Right lobe of liver (tissue), 6 donors: ENCODE measurements at regions not wholly inside any gene's neighbourhood (a gene's known extent, or its start where the extent isn't known, plus 50 kb on each side); places are given as distances from the start of the nearest gene placed in this dataset.

Experiments used
- ATAC-seq, 4 donors: fragments of 200-7000 bp; cut with Tn5 transposase; one replicate each; pipeline ENCODE4 v1.9.1; 2020; ENCODE audit warnings: mild to moderate bottlenecking in 4 of 4, moderate library complexity in 4 of 4
- DNase-seq, 3 donors: peaks; one replicate each; pipeline ENCODE4 v3.0.0-alpha.2; 2020
- H3K27ac ChIP-seq, 3 donors: fragments of 200-600 bp; one replicate each; pipeline ENCODE4 v1.8.0; 2022
- H3K27me3 ChIP-seq, 2 donors: fragments of 200-600 bp; one replicate each; pipeline ENCODE4 v1.8.0; 2022
- H3K36me3 ChIP-seq, 4 donors: fragments of 200-600 bp; sonication (generic) in 1 of 4; one replicate each; pipeline versions ENCODE4 v1.5.1 to v1.8.0; 2017 to 2022; ENCODE audit warnings: control low read depth in 1 of 4
- H3K4me1 ChIP-seq, 4 donors: fragments of 200-600 bp; sonication (generic) in 1 of 4; one replicate each; pipeline versions ENCODE4 v1.5.1 to v1.8.0; 2017 to 2022; ENCODE audit warnings: control low read depth in 1 of 4
- H3K4me3 ChIP-seq, 3 donors: fragments of 200-600 bp; one replicate each; pipeline ENCODE4 v1.8.0; 2022
- H3K9me3 ChIP-seq, 4 donors: fragments of 200-600 bp; sonication (generic) in 1 of 4; one replicate each; pipeline versions ENCODE4 v1.5.1 to v1.8.0; 2017 to 2022; ENCODE audit warnings: control low read depth in 1 of 4
- POLR2A ChIP-seq: fragments of 450-650 bp; IDR thresholded peaks from one replicate; pipeline ENCODE4 v1.6.1; 2017; ENCODE audit warnings: antibody characterized with exemption, mild to moderate bottlenecking
- WGBS: methylation state at CpG from one replicate; pipeline ENCODE4 v1.1.6; 2018; ENCODE audit warnings: low coverage, low lambda C conversion rate; ENCODE audit not compliant: insufficient coverage; ENCODE audit errors: missing lambda C conversion rate; 5-methylcytosine and 5-hydroxymethylcytosine counted together
- intact Hi-C, 2 donors: fragments of 100-400 bp; cut with DNase I; formaldehyde crosslinking; loops; one replicate each; pipeline versions ENCODE4 v1.11.2 to v1.14.1; 2022
- TF ChIP-seq, protein P1 (sequence below), 4 donors: fragments of 200-600 bp in 3 of 4; fragments of 450-650 bp in 1 of 4; IDR thresholded peaks; one replicate each; pipeline versions ENCODE4 v1.5.1 to v1.8.0; 2016 to 2022; ENCODE audit warnings: antibody characterized with exemption in 4 of 4, mild to moderate bottlenecking in 2 of 4
- donor health status: DM: no; HTN: yes; CAD: no.
- donor health status: DM: no; HTN: no; CAD: no.
- donor health status: DM: no; HTN: no; CAD: no.
- donor health status: DM: no; HTN: yes; CAD: no.
- donor health status: DM: no; HTN: yes; CAD: no.

DNA sequence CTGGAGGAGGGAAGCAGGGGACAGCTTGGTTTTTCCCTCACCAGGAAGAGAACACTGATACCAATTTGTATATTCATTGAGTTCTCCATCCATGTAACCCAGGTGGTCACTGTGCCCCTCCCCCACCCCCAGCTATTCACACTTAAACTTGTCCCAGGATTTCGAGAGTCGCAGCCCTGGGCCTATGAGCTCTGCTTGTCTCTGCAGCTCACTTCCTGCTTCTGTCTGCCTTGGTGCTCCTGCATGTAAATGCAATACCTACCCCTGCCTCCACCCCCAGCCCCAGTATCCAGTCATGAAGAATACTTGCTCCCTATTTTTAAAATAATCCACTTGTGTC is 452.2 kb downstream of the BCL11B start:
- intact Hi-C loops = no loop called here
- Histone ChIP-seq H3K27me3 (no peaks in the 10 kb centered on the region), H3K36me3 (no peaks in the 10 kb centered on the region), H3K27ac (no peak overlapping the region), H3K9me3 (no peaks in the 10 kb centered on the region), H3K4me3 (no peak overlapping the region), H3K4me1 (no peaks in the 10 kb centered on the region)
- WGBS = no CpG with 5 or more reads among the region's 2 CpGs
- DNase-seq (no peak), ATAC-seq (no peak)
- TF ChIP-seq, protein P1, sequence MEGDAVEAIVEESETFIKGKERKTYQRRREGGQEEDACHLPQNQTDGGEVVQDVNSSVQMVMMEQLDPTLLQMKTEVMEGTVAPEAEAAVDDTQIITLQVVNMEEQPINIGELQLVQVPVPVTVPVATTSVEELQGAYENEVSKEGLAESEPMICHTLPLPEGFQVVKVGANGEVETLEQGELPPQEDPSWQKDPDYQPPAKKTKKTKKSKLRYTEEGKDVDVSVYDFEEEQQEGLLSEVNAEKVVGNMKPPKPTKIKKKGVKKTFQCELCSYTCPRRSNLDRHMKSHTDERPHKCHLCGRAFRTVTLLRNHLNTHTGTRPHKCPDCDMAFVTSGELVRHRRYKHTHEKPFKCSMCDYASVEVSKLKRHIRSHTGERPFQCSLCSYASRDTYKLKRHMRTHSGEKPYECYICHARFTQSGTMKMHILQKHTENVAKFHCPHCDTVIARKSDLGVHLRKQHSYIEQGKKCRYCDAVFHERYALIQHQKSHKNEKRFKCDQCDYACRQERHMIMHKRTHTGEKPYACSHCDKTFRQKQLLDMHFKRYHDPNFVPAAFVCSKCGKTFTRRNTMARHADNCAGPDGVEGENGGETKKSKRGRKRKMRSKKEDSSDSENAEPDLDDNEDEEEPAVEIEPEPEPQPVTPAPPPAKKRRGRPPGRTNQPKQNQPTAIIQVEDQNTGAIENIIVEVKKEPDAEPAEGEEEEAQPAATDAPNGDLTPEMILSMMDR (IDR thresholded peaks at IDR 0.05) = no peak

DNA sequence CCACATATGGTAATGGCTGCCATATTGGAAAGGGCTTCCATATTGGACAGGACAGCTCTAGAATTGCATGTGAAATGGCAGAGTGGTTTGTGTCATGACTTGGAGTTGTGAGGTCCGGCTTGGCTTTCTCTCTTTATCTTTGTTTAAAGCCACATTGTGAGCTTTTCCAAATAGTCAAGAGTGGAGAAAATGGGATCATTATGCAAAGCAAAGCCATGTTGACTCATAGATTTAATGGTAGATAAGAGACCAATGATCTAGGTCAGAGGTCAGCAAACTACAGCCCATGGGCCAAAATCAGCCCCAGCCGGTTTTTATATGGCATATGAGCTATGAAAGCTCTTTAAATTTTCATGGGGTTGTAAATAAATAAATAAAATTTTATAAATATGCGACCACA is 449.1 kb downstream of the BCL11B start:
- H3K9me3 ChIP-seq = no peaks in the 10 kb centered on the region
- no peak overlapping the region for H3K27ac ChIP-seq
- no peak for TF ChIP-seq POLR2A
- TF ChIP-seq, protein P1 (IDR thresholded peaks at IDR 0.05) = no peak
- no peaks in the 10 kb centered on the region for H3K4me1 ChIP-seq
- ATAC-seq (peak in 3 of 4 donors; percentile 18 to 60 (median 50)), DNase-seq (no peak)
- no peaks in the 10 kb centered on the region for H3K27me3 ChIP-seq
- no peak overlapping the region for H3K4me3 ChIP-seq
- intact Hi-C loops = no loop called here
- WGBS = 50% methylated on average over 3 of the region's 3 CpGs
- H3K36me3 ChIP-seq = no peaks in the 10 kb centered on the region

DNA sequence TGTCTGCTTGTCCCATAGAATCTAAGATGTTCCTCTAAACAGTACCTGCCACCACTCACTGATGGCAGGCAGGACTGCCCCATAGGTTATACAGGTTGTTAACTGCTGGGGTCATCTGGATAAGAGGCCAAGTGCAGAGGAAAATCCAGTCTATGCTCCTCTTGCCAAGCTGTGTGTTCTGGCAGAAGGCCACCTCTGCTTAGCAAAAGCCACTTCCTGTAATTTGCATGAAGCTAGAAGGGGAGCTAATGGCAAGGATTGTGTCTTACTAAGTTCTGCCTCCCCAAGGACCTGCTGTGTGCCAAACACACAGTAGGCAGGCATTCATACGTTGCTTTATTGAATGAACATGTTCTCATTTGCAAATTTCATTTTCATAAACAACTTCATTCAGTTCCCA is 445.4 kb downstream of the BCL11B start:
- Histone ChIP-seq H3K4me1 (no peaks in the 10 kb centered on the region), H3K27me3 (no peaks in the 10 kb centered on the region), H3K9me3 (no peaks in the 10 kb centered on the region), H3K4me3 (no peak overlapping the region), H3K27ac (no peak overlapping the region), H3K36me3 (no peaks in the 10 kb centered on the region)
- intact Hi-C loops = no loop called here
- TF ChIP-seq POLR2A = no peak
- TF ChIP-seq, protein P1 (IDR thresholded peaks at IDR 0.05) = no peak
- no peak for DNase-seq
- ATAC-seq = no peak
- WGBS = 27% methylated on average over 1 of the region's 1 CpG

DNA sequence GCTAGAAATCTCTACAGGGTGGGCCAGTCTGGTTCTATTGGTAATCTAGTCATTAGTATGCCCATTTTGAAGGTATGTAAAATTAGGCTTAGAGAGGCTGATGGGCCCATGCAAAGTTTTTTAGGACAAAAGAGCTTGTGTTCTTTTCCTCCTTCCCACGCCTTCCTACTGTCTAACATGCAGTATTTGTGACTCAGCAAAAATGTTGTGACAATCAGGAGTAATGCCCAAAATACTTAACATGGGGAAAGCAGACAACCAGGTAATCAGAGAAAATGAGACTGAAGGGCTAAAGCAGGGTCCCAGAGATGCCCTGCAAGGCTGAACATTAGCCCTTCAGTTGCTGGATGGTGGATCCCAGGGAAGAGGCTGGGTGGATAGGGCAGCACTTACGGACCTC is 437.9 kb downstream of the BCL11B start:
- Histone ChIP-seq H3K4me1 (no peaks in the 10 kb centered on the region), H3K9me3 (no peaks in the 10 kb centered on the region), H3K36me3 (no peaks in the 10 kb centered on the region), H3K27me3 (no peaks in the 10 kb centered on the region), H3K4me3 (no peak overlapping the region), H3K27ac (no peak overlapping the region)
- TF ChIP-seq, protein P1 (IDR thresholded peaks at IDR 0.05) = no peak
- TF ChIP-seq POLR2A = no peak
- DNase-seq (no peak), ATAC-seq (no peak)
- WGBS = 68% methylated on average over 2 of the region's 2 CpGs
- intact Hi-C loops = no loop called here

DNA sequence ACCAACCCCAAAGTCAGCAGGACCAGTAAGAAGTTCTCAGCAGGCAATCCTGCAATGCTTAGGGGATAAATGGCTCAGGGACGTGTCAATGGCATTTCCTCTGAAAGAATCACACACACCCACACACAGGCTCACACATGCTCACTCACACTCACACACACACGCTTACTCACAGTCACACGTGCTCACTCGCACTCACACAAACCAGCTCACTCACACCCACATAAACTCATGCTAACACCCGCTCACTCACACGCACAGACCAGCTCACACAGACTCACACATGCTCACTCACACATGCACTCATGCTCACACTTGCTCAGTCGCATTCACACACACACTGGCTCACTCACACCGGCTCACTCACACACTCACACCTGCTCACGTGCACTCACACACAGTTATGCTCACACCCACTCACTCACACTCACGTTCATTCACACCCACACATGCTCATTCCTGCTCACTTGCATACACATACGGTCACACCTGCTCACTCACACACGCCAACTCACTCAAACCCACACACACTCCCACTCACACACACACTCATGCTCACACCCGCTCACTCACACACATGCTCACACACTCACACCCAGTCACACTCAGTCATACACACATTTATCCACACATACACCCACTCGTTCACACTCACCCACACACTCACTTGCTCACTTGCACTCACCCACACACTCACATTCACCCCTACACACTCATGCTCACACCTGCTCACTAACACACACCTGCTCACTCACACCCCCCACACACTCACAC is 436.8 kb downstream of the BCL11B start:
- Histone ChIP-seq H3K4me3 (no peak overlapping the region), H3K4me1 (no peaks in the 10 kb centered on the region), H3K27ac (no peak overlapping the region), H3K27me3 (no peaks in the 10 kb centered on the region), H3K36me3 (no peaks in the 10 kb centered on the region), H3K9me3 (no peaks in the 10 kb centered on the region)
- intact Hi-C loops = no loop called here
- DNase-seq (no peak), ATAC-seq (no peak)
- WGBS = 75% methylated on average over 13 of the region's 14 CpGs
- TF ChIP-seq POLR2A = no peak
- TF ChIP-seq, protein P1 (IDR thresholded peaks at IDR 0.05) = no peak
